ENCODE measurements at regions not wholly inside any gene's neighbourhood (a gene's known extent, or its start where the extent isn't known, plus 50 kb on each side); places are given as distances from the start of the nearest gene placed in this dataset.

DNA sequence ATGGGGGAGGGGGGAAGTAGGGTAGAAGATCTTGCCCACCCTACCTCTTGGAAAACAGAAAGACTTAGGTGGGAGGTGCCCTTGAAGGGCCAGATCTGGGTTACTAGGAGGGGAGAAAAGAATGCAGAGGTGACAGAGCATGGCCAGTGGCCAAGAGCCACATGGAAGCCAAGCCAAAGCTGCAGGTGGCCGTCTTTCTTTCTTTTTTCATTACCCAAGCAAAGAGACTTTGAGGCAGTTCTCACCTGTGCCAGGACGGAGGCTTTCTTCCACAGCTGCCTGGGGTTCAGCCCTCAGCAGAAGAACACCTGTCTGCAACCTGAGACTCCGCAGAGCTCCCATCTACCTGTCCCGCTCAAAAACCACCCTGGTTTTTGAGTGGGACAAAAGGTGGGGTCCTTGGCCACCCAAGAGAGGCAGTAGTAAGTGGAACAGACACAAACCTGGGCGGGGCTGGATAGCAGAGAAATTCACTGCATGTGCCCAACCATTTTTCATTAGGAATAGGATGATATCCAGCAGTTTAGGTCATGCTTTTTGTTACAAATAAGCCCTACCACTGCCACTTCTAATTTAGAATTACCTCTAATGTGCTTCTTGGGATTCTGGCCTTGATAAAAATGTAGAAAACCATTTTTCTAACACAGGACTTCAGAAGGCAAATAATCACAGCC, 116.5 kb downstream of the DYRK2 start:
- TF ChIP-seq GATA3 (IDR thresholded peaks at IDR 0.05; ENCODE audit: low read depth, low read length) (no peak), GATA2 (IDR thresholded peaks at IDR 0.05; ENCODE audit: low read depth, low read length) (no peak)

Data from SH-SY5Y (cell line).